ENCODE measurements at regions not wholly inside any gene's neighbourhood (a gene's known extent, or its start where the extent isn't known, plus 50 kb on each side); places are given as distances from the start of the nearest gene placed in this dataset.
A peak's percentile ranks its signal among the peaks of the same experiment; 100 is the strongest.

GRCh38 chr17:77322514-77323412, 182.0 kb downstream of the SEC14L1 start:
- DNase-seq, result no peak
- Histone ChIP-seq H3K4me3 (ENCODE audit: insufficient read depth, low read depth, low read length, poor library complexity, severe bottlenecking) (no peak overlapping the region), H3K4me1 (ENCODE audit: control insufficient read depth, insufficient read depth, low read length, poor library complexity, severe bottlenecking) (peaks cover 49% of the 10 kb centered on the region), H3K9me3 (ENCODE audit: control insufficient read depth, low read length) (no peaks in the 10 kb centered on the region), H3K27me3 (replicated peaks; ENCODE audit: control insufficient read depth, insufficient read depth, low read length, poor library complexity, severe bottlenecking) (no peaks in the 10 kb centered on the region), H3K36me3 (ENCODE audit: control insufficient read depth, insufficient read depth, low read length) (no peaks in the 10 kb centered on the region), H3K27ac (ENCODE audit: insufficient read depth, low read length, poor library complexity, severe bottlenecking) (no peak overlapping the region)

GRCh38 chr17:77323413-77324171, 182.8 kb downstream of the SEC14L1 start:
- Histone ChIP-seq H3K36me3 (ENCODE audit: control insufficient read depth, insufficient read depth, low read length) (no peaks in the 10 kb centered on the region), H3K27ac (ENCODE audit: insufficient read depth, low read length, poor library complexity, severe bottlenecking) (no peak overlapping the region), H3K4me1 (ENCODE audit: control insufficient read depth, insufficient read depth, low read length, poor library complexity, severe bottlenecking) (peaks cover 49% of the 10 kb centered on the region), H3K9me3 (ENCODE audit: control insufficient read depth, low read length) (no peaks in the 10 kb centered on the region), H3K27me3 (replicated peaks; ENCODE audit: control insufficient read depth, insufficient read depth, low read length, poor library complexity, severe bottlenecking) (no peaks in the 10 kb centered on the region), H3K4me3 (ENCODE audit: insufficient read depth, low read depth, low read length, poor library complexity, severe bottlenecking) (no peak overlapping the region)
- no peak for DNase-seq

GRCh38 chr17:77324227-77324626, 183.5 kb downstream of the SEC14L1 start:
- H3K36me3 ChIP-seq (ENCODE audit: control insufficient read depth, insufficient read depth, low read length), result no peaks in the 10 kb centered on the region
- DNase-seq, result no peak
- H3K9me3 ChIP-seq (ENCODE audit: control insufficient read depth, low read length), result no peaks in the 10 kb centered on the region
- H3K4me3 ChIP-seq (ENCODE audit: insufficient read depth, low read depth, low read length, poor library complexity, severe bottlenecking), result no peak overlapping the region
- H3K27me3 ChIP-seq (replicated peaks; ENCODE audit: control insufficient read depth, insufficient read depth, low read length, poor library complexity, severe bottlenecking), result no peaks in the 10 kb centered on the region
- no peak overlapping the region for H3K27ac ChIP-seq (ENCODE audit: insufficient read depth, low read length, poor library complexity, severe bottlenecking)
- peaks cover 47% of the 10 kb centered on the region for H3K4me1 ChIP-seq (ENCODE audit: control insufficient read depth, insufficient read depth, low read length, poor library complexity, severe bottlenecking)

GRCh38 chr17:77325577-77326075, 184.9 kb downstream of the SEC14L1 start:
- H3K4me3 ChIP-seq (ENCODE audit: insufficient read depth, low read depth, low read length, poor library complexity, severe bottlenecking), result peak overlapping the region; percentile 7

GRCh38 chr17:77326076-77326591, 185.4 kb downstream of the SEC14L1 start:
- Histone ChIP-seq H3K4me3 (ENCODE audit: insufficient read depth, low read depth, low read length, poor library complexity, severe bottlenecking) (peak overlapping the region; percentile 7), H3K27ac (ENCODE audit: insufficient read depth, low read length, poor library complexity, severe bottlenecking) (peak overlapping the region; percentile 72), H3K27me3 (replicated peaks; ENCODE audit: control insufficient read depth, insufficient read depth, low read length, poor library complexity, severe bottlenecking) (no peaks in the 10 kb centered on the region), H3K4me1 (ENCODE audit: control insufficient read depth, insufficient read depth, low read length, poor library complexity, severe bottlenecking) (peaks cover 38% of the 10 kb centered on the region), H3K36me3 (ENCODE audit: control insufficient read depth, insufficient read depth, low read length) (no peaks in the 10 kb centered on the region), H3K9me3 (ENCODE audit: control insufficient read depth, low read length) (no peaks in the 10 kb centered on the region)
- no peak for DNase-seq

More at GRCh38 chr17:77325577-77326075, 184.9 kb downstream of the SEC14L1 start:
- no peaks in the 10 kb centered on the region for H3K36me3 ChIP-seq (ENCODE audit: control insufficient read depth, insufficient read depth, low read length)
- DNase-seq, result no peak
- peak overlapping the region; percentile 72 for H3K27ac ChIP-seq (ENCODE audit: insufficient read depth, low read length, poor library complexity, severe bottlenecking)
- no peaks in the 10 kb centered on the region for H3K27me3 ChIP-seq (replicated peaks; ENCODE audit: control insufficient read depth, insufficient read depth, low read length, poor library complexity, severe bottlenecking)
- peaks cover 34% of the 10 kb centered on the region for H3K4me1 ChIP-seq (ENCODE audit: control insufficient read depth, insufficient read depth, low read length, poor library complexity, severe bottlenecking)
- H3K9me3 ChIP-seq (ENCODE audit: control insufficient read depth, low read length), result no peaks in the 10 kb centered on the region

GRCh38 chr17:77326636-77327035, 185.9 kb downstream of the SEC14L1 start:
- Histone ChIP-seq H3K27me3 (replicated peaks; ENCODE audit: control insufficient read depth, insufficient read depth, low read length, poor library complexity, severe bottlenecking) (no peaks in the 10 kb centered on the region), H3K4me3 (ENCODE audit: insufficient read depth, low read depth, low read length, poor library complexity, severe bottlenecking) (no peak overlapping the region), H3K27ac (ENCODE audit: insufficient read depth, low read length, poor library complexity, severe bottlenecking) (no peak overlapping the region), H3K36me3 (ENCODE audit: control insufficient read depth, insufficient read depth, low read length) (no peaks in the 10 kb centered on the region), H3K4me1 (ENCODE audit: control insufficient read depth, insufficient read depth, low read length, poor library complexity, severe bottlenecking) (peaks cover 42% of the 10 kb centered on the region), H3K9me3 (ENCODE audit: control insufficient read depth, low read length) (no peaks in the 10 kb centered on the region)
- no peak for DNase-seq

GRCh38 chr17:77327181-77327565, 186.4 kb downstream of the SEC14L1 start:
- Histone ChIP-seq H3K4me1 (ENCODE audit: control insufficient read depth, insufficient read depth, low read length, poor library complexity, severe bottlenecking) (peaks cover 47% of the 10 kb centered on the region), H3K36me3 (ENCODE audit: control insufficient read depth, insufficient read depth, low read length) (no peaks in the 10 kb centered on the region), H3K27ac (ENCODE audit: insufficient read depth, low read length, poor library complexity, severe bottlenecking) (no peak overlapping the region), H3K4me3 (ENCODE audit: insufficient read depth, low read depth, low read length, poor library complexity, severe bottlenecking) (no peak overlapping the region), H3K27me3 (replicated peaks; ENCODE audit: control insufficient read depth, insufficient read depth, low read length, poor library complexity, severe bottlenecking) (no peaks in the 10 kb centered on the region), H3K9me3 (ENCODE audit: control insufficient read depth, low read length) (no peaks in the 10 kb centered on the region)
- DNase-seq, result no peak

- Histone ChIP-seq H3K27me3 (replicated peaks; ENCODE audit: control insufficient read depth, insufficient read depth, low read length, poor library complexity, severe bottlenecking) (no peaks in the 10 kb centered on the region), H3K4me1 (ENCODE audit: control insufficient read depth, insufficient read depth, low read length, poor library complexity, severe bottlenecking) (peaks cover 53% of the 10 kb centered on the region), H3K36me3 (ENCODE audit: control insufficient read depth, insufficient read depth, low read length) (no peaks in the 10 kb centered on the region), H3K4me3 (ENCODE audit: insufficient read depth, low read depth, low read length, poor library complexity, severe bottlenecking) (no peak overlapping the region), H3K9me3 (ENCODE audit: control insufficient read depth, low read length) (no peaks in the 10 kb centered on the region), H3K27ac (ENCODE audit: insufficient read depth, low read length, poor library complexity, severe bottlenecking) (no peak overlapping the region)
- no peak for DNase-seq
These were observed 187.0 kb downstream of the SEC14L1 start for GRCh38 chr17:77327566-77328464.

Data from effector memory CD4-positive, alpha-beta T cell (primary cell).